CD14-positive monocyte (primary cell): ENCODE measurements at regions not wholly inside any gene's neighbourhood (a gene's known extent, or its start where the extent isn't known, plus 50 kb on each side); places are given as distances from the start of the nearest gene placed in this dataset.

ENCODE experiments used
- DNase-seq, 3 donors: peaks; one replicate each; pipeline ENCODE4 v3.0.0-alpha.2; 2011 to 2022
- H2AFZ ChIP-seq: 2 replicates; pipeline ENCODE4 v1.6.0; 2012; ENCODE audit warnings: mild to moderate bottlenecking, low read depth, low read length, inconsistent platforms; ENCODE audit not compliant: insufficient read depth, poor library complexity, severe bottlenecking
- H3K27ac ChIP-seq, 2 donors: 1 replicate in 1 of 2; 2 replicates in 1 of 2; pipeline ENCODE4 v1.5.1; 2012 to 2013; ENCODE audit warnings: low read length in 2 of 2, control low read depth in 1 of 2, inconsistent platforms in 1 of 2, low read depth in 1 of 2, mild to moderate bottlenecking in 1 of 2
- H3K27me3 ChIP-seq, 2 donors: one replicate each; pipeline versions ENCODE4 v1.6.0 to v1.6.1; 2011 to 2013; ENCODE audit warnings: low read length in 2 of 2; ENCODE audit not compliant: control insufficient read depth in 2 of 2, insufficient read depth in 2 of 2
- H3K36me3 ChIP-seq, 2 donors: replicated peaks in 1 of 2; 1 replicate in 1 of 2; 2 replicates in 1 of 2; pipeline versions ENCODE4 v1.5.1 to v1.6.1; 2012 to 2013; ENCODE audit warnings: low read length in 2 of 2, control low read depth in 1 of 2, inconsistent platforms in 1 of 2, mild to moderate bottlenecking in 1 of 2; ENCODE audit not compliant: insufficient read depth in 2 of 2, control insufficient read depth in 1 of 2
- H3K4me1 ChIP-seq, 2 donors: 1 replicate in 1 of 2; 2 replicates in 1 of 2; pipeline versions ENCODE4 v1.5.1 to v1.6.1; 2012 to 2013; ENCODE audit warnings: low read length in 2 of 2, control low read depth in 1 of 2, inconsistent platforms in 1 of 2, mild to moderate bottlenecking in 1 of 2, moderate library complexity in 1 of 2; ENCODE audit not compliant: insufficient read depth in 2 of 2, control insufficient read depth in 1 of 2
- H3K4me2 ChIP-seq: replicated peaks from 2 replicates; pipeline ENCODE3; 2012; ENCODE audit warnings: low read length, moderate library complexity, mild to moderate bottlenecking; ENCODE audit not compliant: poor library complexity, severe bottlenecking; ENCODE audit errors: extremely low read depth
- H3K4me3 ChIP-seq, 3 experiments: fragments of 200-600 bp in 1 of 3; sonication (generic) in 1 of 3; replicated peaks in 1 of 3; 1 replicate in 2 of 3; 2 replicates in 1 of 3; pipeline ENCODE4 v1.5.1; 2011 to 2013; ENCODE audit warnings: low read length in 3 of 3, mild to moderate bottlenecking in 3 of 3, control low read depth in 2 of 3, low read depth in 2 of 3, inconsistent platforms in 1 of 3, moderate library complexity in 1 of 3
- H3K79me2 ChIP-seq: 2 replicates; pipeline ENCODE4 v1.6.0; 2012; ENCODE audit warnings: mild to moderate bottlenecking, control low read depth, inconsistent platforms, low read length, moderate library complexity; ENCODE audit not compliant: insufficient read depth
- H3K9ac ChIP-seq: 2 replicates; pipeline ENCODE4 v1.6.0; 2017; ENCODE audit warnings: low read length, mild to moderate bottlenecking; ENCODE audit not compliant: insufficient read depth, poor library complexity, severe bottlenecking
- H3K9me3 ChIP-seq, 2 donors: replicated peaks in 1 of 2; 1 replicate in 1 of 2; 2 replicates in 1 of 2; pipeline versions ENCODE4 v1.5.1 to v1.6.1; 2012 to 2013; ENCODE audit warnings: low read length in 2 of 2, control low read depth in 1 of 2; ENCODE audit not compliant: control insufficient read depth in 1 of 2, insufficient read depth in 1 of 2
- H4K20me1 ChIP-seq: 2 replicates; pipeline ENCODE4 v1.6.0; 2012; ENCODE audit warnings: mild to moderate bottlenecking, low read length, control low read depth, moderate library complexity; ENCODE audit not compliant: insufficient read depth
- H3K27ac Mint-ChIP-seq, 7 donors: one replicate each; pipeline ENCODE4 v1.8.0; 2020; ENCODE audit warnings: mild to moderate bottlenecking in 7 of 7, mixed read lengths in 7 of 7, moderate library complexity in 6 of 7, inconsistent platforms in 2 of 7
- H3K27me3 Mint-ChIP-seq, 3 donors: one replicate each; pipeline ENCODE4 v1.8.0; 2021 to 2022; ENCODE audit warnings: low read depth in 3 of 3, mild to moderate bottlenecking in 3 of 3, mixed read lengths in 3 of 3, moderate library complexity in 3 of 3, inconsistent platforms in 1 of 3
- H3K36me3 Mint-ChIP-seq, 2 donors: one replicate each; pipeline ENCODE4 v1.8.0; 2020; ENCODE audit warnings: mixed read lengths in 2 of 2, inconsistent platforms in 1 of 2, mild to moderate bottlenecking in 1 of 2
- H3K4me1 Mint-ChIP-seq: one replicate; pipeline ENCODE4 v1.8.0; 2020; ENCODE audit warnings: mild to moderate bottlenecking, mixed read lengths
- H3K4me3 Mint-ChIP-seq, 2 donors: one replicate each; pipeline ENCODE4 v1.8.0; 2020; ENCODE audit warnings: mild to moderate bottlenecking in 2 of 2, mixed read lengths in 2 of 2, moderate library complexity in 1 of 2
- H3K9me3 Mint-ChIP-seq, 7 donors: one replicate each; pipeline ENCODE4 v1.8.0; 2020 to 2022; ENCODE audit warnings: mixed read lengths in 7 of 7, mild to moderate bottlenecking in 6 of 7, moderate library complexity in 6 of 7, inconsistent platforms in 2 of 7
- CTCF ChIP-seq: fragments of 200-600 bp; IDR thresholded peaks from one replicate; pipeline ENCODE4 v1.8.0; 2022; ENCODE audit warnings: antibody characterized with exemption, mild to moderate bottlenecking
- WGBS: methylation state at CpG from one replicate; pipeline ENCODE4 v1.1.5; 2013; ENCODE audit warnings: missing lambda C conversion rate; ENCODE audit not compliant: insufficient coverage; 5-methylcytosine and 5-hydroxymethylcytosine counted together
- intact Hi-C, 2 donors: fragments of 100-400 bp; cut with micrococcal nuclease; formaldehyde crosslinking; loops; one replicate each; pipeline versions ENCODE4 v1.15.0 to v1.15.1; 2023

GRCh38 chr20:61104232-61104631 is 147.8 kb upstream of the CDH4 start:
- H3K36me3 Mint-ChIP-seq = no peaks in the 10 kb centered on the region
- H3K9me3 Mint-ChIP-seq = peaks cover 0 to 9% (median 0%) of the 10 kb centered on the region in 7 donors
- no peak overlapping the region for H3K27ac Mint-ChIP-seq
- peaks cover 2 to 5% (median 4%) of the 10 kb centered on the region in 3 donors for H3K27me3 Mint-ChIP-seq
- Histone ChIP-seq H4K20me1 (no peaks in the 10 kb centered on the region), H3K9me3 (peaks cover 0 to 2% of the 10 kb centered on the region in 2 donors), H3K4me2 (no peak overlapping the region), H3K79me2 (no peaks in the 10 kb centered on the region), H2AFZ (no peak overlapping the region), H3K27ac (no peak overlapping the region), H3K9ac (no peak overlapping the region), H3K4me1 (no peaks in the 10 kb centered on the region), H3K27me3 (no peaks in the 10 kb centered on the region), H3K36me3 (no peaks in the 10 kb centered on the region), H3K4me3 (no peak overlapping the region)
- H3K4me1 Mint-ChIP-seq = no peaks in the 10 kb centered on the region
- no peak for TF ChIP-seq CTCF
- 92% methylated on average over 3 of the region's 5 CpGs for WGBS
- no peak overlapping the region for H3K4me3 Mint-ChIP-seq
- intact Hi-C loops = no loop called here
- no peak for DNase-seq

GRCh38 chr20:61105395-61105794 is 146.7 kb upstream of the CDH4 start:
- peaks cover 0 to 10% (median 0%) of the 10 kb centered on the region in 7 donors for H3K9me3 Mint-ChIP-seq
- no peak for DNase-seq
- H3K27ac ChIP-seq = no peak overlapping the region
- no peaks in the 10 kb centered on the region for H3K4me1 Mint-ChIP-seq
- no peak overlapping the region for H3K4me2 ChIP-seq
- no peaks in the 10 kb centered on the region for H3K27me3 ChIP-seq
- H3K27ac Mint-ChIP-seq = peak overlapping the region in 1 of 7 donors; percentile 12
- peaks cover 0 to 2% of the 10 kb centered on the region in 2 donors for H3K9me3 ChIP-seq
- H3K4me3 ChIP-seq = no peak overlapping the region
- H3K36me3 ChIP-seq = no peaks in the 10 kb centered on the region
- no peak for TF ChIP-seq CTCF
- no peaks in the 10 kb centered on the region for H3K79me2 ChIP-seq
- no peak overlapping the region for H3K9ac ChIP-seq
- no peak overlapping the region for H2AFZ ChIP-seq
- H3K27me3 Mint-ChIP-seq = peaks cover 2 to 7% (median 4%) of the 10 kb centered on the region in 3 donors
- H4K20me1 ChIP-seq = no peaks in the 10 kb centered on the region
- intact Hi-C loops = no loop called here
- H3K4me1 ChIP-seq = no peaks in the 10 kb centered on the region
- 60% methylated on average over 1 of the region's 4 CpGs for WGBS
- no peak overlapping the region for H3K4me3 Mint-ChIP-seq
- H3K36me3 Mint-ChIP-seq = no peaks in the 10 kb centered on the region
